ENCODE measurements at regions not wholly inside any gene's neighbourhood (a gene's known extent, or its start where the extent isn't known, plus 50 kb on each side); places are given as distances from the start of the nearest gene placed in this dataset.
"Not testable (repeated sequence)": the region's sequence is repeated elsewhere in the genome, so short reads cannot be mapped to it uniquely, and the experiment has no call there.

GRCh38 chr10:117621196-117621595 is 78.7 kb downstream of the EMX2 start:
- H3K27me3 Mint-ChIP-seq (ENCODE audit: insufficient read depth): peaks cover 17% of the 10 kb centered on the region
- no peak overlapping the region for H3K4me3 Mint-ChIP-seq
- H3K4me1 Mint-ChIP-seq (ENCODE audit: low read depth): peaks cover 3% of the 10 kb centered on the region

DNA sequence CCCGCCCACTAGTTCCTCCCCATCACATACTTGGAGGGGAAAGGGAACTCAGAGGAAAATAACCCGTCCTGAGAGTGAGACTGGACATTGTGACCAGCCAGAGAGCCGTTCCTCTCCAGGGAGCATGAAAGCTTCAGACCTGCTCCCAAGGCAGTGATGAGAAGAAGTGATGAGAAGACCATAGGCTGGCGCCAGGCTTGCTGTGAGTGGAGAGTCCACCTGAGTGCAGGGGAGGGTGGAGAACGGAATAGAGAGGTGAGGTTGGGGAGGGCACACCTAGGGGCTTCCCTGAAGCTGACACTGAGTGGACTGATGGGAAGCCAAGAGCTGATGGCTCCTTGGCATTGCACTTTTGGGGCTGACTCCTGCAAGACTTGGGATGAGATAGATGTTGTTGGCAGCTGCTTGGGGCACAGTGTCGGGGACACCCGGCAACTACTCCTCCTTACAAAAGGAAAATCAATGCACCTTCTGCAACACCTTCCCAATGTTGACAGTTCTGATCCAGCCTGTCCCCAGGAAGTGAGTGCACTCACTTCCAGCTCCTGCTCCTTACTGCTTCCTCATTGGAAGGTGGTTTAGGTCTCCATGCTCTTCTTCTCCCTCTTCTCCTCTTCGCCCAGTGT is 79.4 kb downstream of the EMX2 start:
- H3K4me1 Mint-ChIP-seq (ENCODE audit: low read depth): no peaks in the 10 kb centered on the region
- no peak overlapping the region for H3K4me3 Mint-ChIP-seq
- H3K9me3 Mint-ChIP-seq: no peaks in the 10 kb centered on the region
- no peaks in the 10 kb centered on the region for H3K36me3 Mint-ChIP-seq (ENCODE audit: low read depth)
- peaks cover 17% of the 10 kb centered on the region for H3K27me3 Mint-ChIP-seq (ENCODE audit: insufficient read depth)
- no peak for DNase-seq (ENCODE audit: low spot score)
- H3K27ac Mint-ChIP-seq: no peak overlapping the region
- intact Hi-C loops (cut with micrococcal nuclease): no loop called here

More at GRCh38 chr10:117621196-117621595, 78.7 kb downstream of the EMX2 start:
- Mint-ChIP-seq H3K9me3 (no peaks in the 10 kb centered on the region), H3K36me3 (ENCODE audit: low read depth) (no peaks in the 10 kb centered on the region), H3K27ac (no peak overlapping the region)
- DNase-seq (ENCODE audit: low spot score): no peak
- intact Hi-C loops (cut with micrococcal nuclease): no loop called here

GRCh38 chr10:117622471-117623184 is 80.1 kb downstream of the EMX2 start:
- intact Hi-C loops (cut with micrococcal nuclease): no loop called here
- DNase-seq (ENCODE audit: low spot score): no peak
- Mint-ChIP-seq H3K36me3 (ENCODE audit: low read depth) (no peaks in the 10 kb centered on the region), H3K9me3 (no peaks in the 10 kb centered on the region), H3K27ac (no peak overlapping the region), H3K4me1 (ENCODE audit: low read depth) (no peaks in the 10 kb centered on the region), H3K4me3 (no peak overlapping the region), H3K27me3 (ENCODE audit: insufficient read depth) (peaks cover 17% of the 10 kb centered on the region)

DNA sequence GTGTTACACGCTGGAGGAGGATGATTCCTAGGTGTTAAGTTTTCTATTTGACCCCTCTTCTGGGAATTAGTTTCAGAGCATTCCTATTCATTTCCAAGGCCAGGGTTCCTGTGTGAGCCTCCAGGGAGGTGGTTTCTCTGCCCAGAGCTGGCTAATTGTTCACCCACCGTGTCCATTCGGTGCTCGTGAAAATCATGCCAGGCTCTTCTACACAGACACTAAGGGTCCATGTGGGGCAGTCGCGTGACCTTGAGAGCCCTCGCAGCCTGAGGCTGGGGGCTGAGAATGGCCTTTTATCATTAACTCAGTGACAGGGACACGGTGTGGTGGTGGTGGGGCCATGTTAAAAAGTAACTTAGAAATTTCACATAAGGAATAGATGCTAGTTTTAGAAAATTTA is 83.7 kb downstream of the EMX2 start:
- Mint-ChIP-seq H3K36me3 (ENCODE audit: low read depth) (no peaks in the 10 kb centered on the region), H3K4me3 (no peak overlapping the region), H3K9me3 (no peaks in the 10 kb centered on the region), H3K27ac (no peak overlapping the region), H3K4me1 (ENCODE audit: low read depth) (no peaks in the 10 kb centered on the region), H3K27me3 (ENCODE audit: insufficient read depth) (peaks cover 14% of the 10 kb centered on the region)
- no peak for DNase-seq (ENCODE audit: low spot score)
- intact Hi-C loops (cut with micrococcal nuclease): no loop called here

- intact Hi-C loops (cut with micrococcal nuclease): no loop called here
- H3K27me3 Mint-ChIP-seq (ENCODE audit: insufficient read depth): peaks cover 10% of the 10 kb centered on the region
- no peaks in the 10 kb centered on the region for H3K9me3 Mint-ChIP-seq
- DNase-seq (ENCODE audit: low spot score): no peak
- no peaks in the 10 kb centered on the region for H3K36me3 Mint-ChIP-seq (ENCODE audit: low read depth)
- no peak overlapping the region for H3K4me3 Mint-ChIP-seq
- no peaks in the 10 kb centered on the region for H3K4me1 Mint-ChIP-seq (ENCODE audit: low read depth)
- H3K27ac Mint-ChIP-seq: no peak overlapping the region
Observed at GRCh38 chr10:117627561-117627960, 85.0 kb downstream of the EMX2 start.

GRCh38 chr10:117629717-117630116 is 87.2 kb downstream of the EMX2 start:
- H3K27me3 Mint-ChIP-seq (ENCODE audit: insufficient read depth); H3K9me3 Mint-ChIP-seq; H3K4me1 Mint-ChIP-seq (ENCODE audit: low read depth); H3K36me3 Mint-ChIP-seq (ENCODE audit: low read depth); intact Hi-C loops (cut with micrococcal nuclease); DNase-seq (ENCODE audit: low spot score); H3K27ac Mint-ChIP-seq; H3K4me3 Mint-ChIP-seq: not testable (repeated sequence)

GRCh38 chr10:117631276-117632145 is 89.0 kb downstream of the EMX2 start:
- Mint-ChIP-seq H3K27ac (no peak overlapping the region), H3K36me3 (ENCODE audit: low read depth) (no peaks in the 10 kb centered on the region), H3K4me1 (ENCODE audit: low read depth) (no peaks in the 10 kb centered on the region), H3K4me3 (no peak overlapping the region), H3K9me3 (no peaks in the 10 kb centered on the region), H3K27me3 (ENCODE audit: insufficient read depth) (peaks cover 17% of the 10 kb centered on the region)
- intact Hi-C loops (cut with micrococcal nuclease): no loop called here
- DNase-seq (ENCODE audit: low spot score): no peak

DNA sequence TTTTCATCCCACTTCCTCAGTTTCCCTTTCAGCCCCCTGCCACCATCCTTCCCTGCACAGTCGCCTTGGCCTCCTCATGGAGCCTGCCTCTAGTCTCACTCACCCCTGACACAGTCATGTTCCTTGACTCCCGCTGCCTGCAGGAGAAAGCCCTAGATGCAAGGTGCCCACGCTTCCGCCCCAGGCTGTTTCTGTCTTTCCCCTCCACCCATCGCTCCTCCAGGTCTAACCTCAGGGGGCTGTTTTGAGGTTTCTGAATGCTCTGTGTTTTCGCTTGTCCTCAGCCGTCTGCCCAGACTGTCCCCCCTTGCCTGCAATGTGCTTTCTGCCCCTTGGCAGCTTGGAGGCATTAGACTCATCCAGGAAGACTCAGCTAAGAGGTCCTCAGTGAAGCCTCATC is 89.9 kb downstream of the EMX2 start:
- intact Hi-C loops (cut with micrococcal nuclease): no loop called here
- Mint-ChIP-seq H3K36me3 (ENCODE audit: low read depth) (no peaks in the 10 kb centered on the region), H3K27me3 (ENCODE audit: insufficient read depth) (peaks cover 20% of the 10 kb centered on the region), H3K27ac (no peak overlapping the region), H3K4me3 (no peak overlapping the region), H3K4me1 (ENCODE audit: low read depth) (no peaks in the 10 kb centered on the region), H3K9me3 (no peaks in the 10 kb centered on the region)
- DNase-seq (ENCODE audit: low spot score): no peak

- Mint-ChIP-seq H3K4me3 (no peak overlapping the region), H3K9me3 (no peaks in the 10 kb centered on the region), H3K27me3 (ENCODE audit: insufficient read depth) (peaks cover 37% of the 10 kb centered on the region), H3K4me1 (ENCODE audit: low read depth) (no peaks in the 10 kb centered on the region), H3K27ac (no peak overlapping the region), H3K36me3 (ENCODE audit: low read depth) (no peaks in the 10 kb centered on the region)
- no peak for DNase-seq (ENCODE audit: low spot score)
- intact Hi-C loops (cut with micrococcal nuclease): loop anchor here (5.0 kb wide), 1 partner anchor 36 kb away; no protein-coding TSS in a partner anchor
Observed at GRCh38 chr10:117635826-117636225, 93.3 kb downstream of the EMX2 start.

GRCh38 chr10:117638200-117638599 is 95.7 kb downstream of the EMX2 start:
- H3K4me1 Mint-ChIP-seq (ENCODE audit: low read depth): no peaks in the 10 kb centered on the region
- no peak overlapping the region for H3K27ac Mint-ChIP-seq
- DNase-seq (ENCODE audit: low spot score): no peak
- H3K36me3 Mint-ChIP-seq (ENCODE audit: low read depth): no peaks in the 10 kb centered on the region
- H3K4me3 Mint-ChIP-seq: no peak overlapping the region
- intact Hi-C loops (cut with micrococcal nuclease): loop anchor here (1.0 to 5.0 kb wide), 2 partner anchors 15 to 34 kb away; no protein-coding TSS in a partner anchor
- no peaks in the 10 kb centered on the region for H3K9me3 Mint-ChIP-seq
- peaks cover 45% of the 10 kb centered on the region for H3K27me3 Mint-ChIP-seq (ENCODE audit: insufficient read depth)

GRCh38 chr10:117638664-117639200 is 96.2 kb downstream of the EMX2 start:
- no peak overlapping the region for H3K4me3 Mint-ChIP-seq
- no peak for DNase-seq (ENCODE audit: low spot score)
- H3K4me1 Mint-ChIP-seq (ENCODE audit: low read depth): no peaks in the 10 kb centered on the region
- H3K9me3 Mint-ChIP-seq: no peaks in the 10 kb centered on the region
- H3K27me3 Mint-ChIP-seq (ENCODE audit: insufficient read depth): peaks cover 45% of the 10 kb centered on the region
- H3K36me3 Mint-ChIP-seq (ENCODE audit: low read depth): no peaks in the 10 kb centered on the region
- H3K27ac Mint-ChIP-seq: no peak overlapping the region
- intact Hi-C loops (cut with micrococcal nuclease): loop anchor here (1.0 to 5.0 kb wide), 2 partner anchors 15 to 34 kb away; no protein-coding TSS in a partner anchor

- Mint-ChIP-seq H3K9me3 (no peaks in the 10 kb centered on the region), H3K27ac (no peak overlapping the region), H3K4me3 (no peak overlapping the region), H3K4me1 (ENCODE audit: low read depth) (no peaks in the 10 kb centered on the region), H3K36me3 (ENCODE audit: low read depth) (no peaks in the 10 kb centered on the region), H3K27me3 (ENCODE audit: insufficient read depth) (peaks cover 47% of the 10 kb centered on the region)
- DNase-seq (ENCODE audit: low spot score): no peak
- intact Hi-C loops (cut with micrococcal nuclease): no loop called here
Observed at GRCh38 chr10:117640406-117640805, 97.9 kb downstream of the EMX2 start.

GRCh38 chr10:117646718-117647117 is 104.2 kb downstream of the EMX2 start:
- DNase-seq (ENCODE audit: low spot score): no peak
- Mint-ChIP-seq H3K4me1 (ENCODE audit: low read depth) (no peaks in the 10 kb centered on the region), H3K9me3 (peaks cover 13% of the 10 kb centered on the region), H3K27me3 (ENCODE audit: insufficient read depth) (peaks cover 18% of the 10 kb centered on the region), H3K36me3 (ENCODE audit: low read depth) (peaks cover 2% of the 10 kb centered on the region), H3K27ac (no peak overlapping the region), H3K4me3 (no peak overlapping the region)
- intact Hi-C loops (cut with micrococcal nuclease): no loop called here

Measured in activated T-helper 1 cell treated with anti-CD3 and anti-CD28 coated beads, Interleukin-12 subunit alpha, Interleukin-12 subunit beta, Interleukin-2, Interleukin-4 antibody, amounts not matched to agents 30 ng/mL and 10 ng/mL and 1 ng/mL, durations not matched to agents 14 hours and 24 hours and 36 hours (primary cell).